Prostate gland (tissue), 2 donors: ENCODE measurements at regions not wholly inside any gene's neighbourhood (a gene's known extent, or its start where the extent isn't known, plus 50 kb on each side); places are given as distances from the start of the nearest gene placed in this dataset.
"Not testable (repeated sequence)": the region's sequence is repeated elsewhere in the genome, so short reads cannot be mapped to it uniquely, and the experiment has no call there.

Experiments
- DNase-seq: peaks from one replicate; pipeline ENCODE4 v3.0.0-alpha.2; 2019; ENCODE audit warnings: low spot score
- H3K27ac ChIP-seq, 2 donors: fragments of 200-600 bp; sonication (generic); 2 replicates each; pipeline ENCODE4 v1.5.1; 2017 to 2019
- H3K27me3 ChIP-seq: fragments of 200-600 bp; sonication (generic); replicated peaks from 2 replicates; pipeline ENCODE4 v1.5.1; 2019; ENCODE audit not compliant: insufficient read depth
- H3K36me3 ChIP-seq, 2 donors: fragments of 200-600 bp; sonication (generic); 1 replicate in 1 of 2; 2 replicates in 1 of 2; pipeline versions ENCODE4 v1.5.1 to v1.8.1; 2017 to 2019
- H3K4me1 ChIP-seq: fragments of 200-600 bp; sonication (generic); replicated peaks from 2 replicates; pipeline ENCODE4 v1.5.1; 2019
- H3K4me3 ChIP-seq, 2 donors: fragments of 200-600 bp; sonication (generic); 2 replicates each; pipeline ENCODE4 v1.5.1; 2017 to 2019
- H3K9me3 ChIP-seq: fragments of 200-600 bp; sonication (generic); 2 replicates; pipeline ENCODE4 v1.5.1; 2017
- CTCF ChIP-seq, 4 experiments: fragments of 200-600 bp in 2 of 4; fragments of 450-650 bp in 2 of 4; sonication (generic) in 2 of 4; IDR thresholded peaks; 1 replicate in 3 of 4; 2 replicates in 1 of 4; pipeline ENCODE4 v1.5.1; 2016 to 2019; ENCODE audit warnings: antibody characterized with exemption in 4 of 4, mild to moderate bottlenecking in 2 of 4, moderate library complexity in 2 of 4
- POLR2A ChIP-seq: fragments of 450-650 bp; IDR thresholded peaks from one replicate; pipeline ENCODE4 v1.6.1; 2016; ENCODE audit warnings: antibody characterized with exemption, mild to moderate bottlenecking
- POLR2AphosphoS5 ChIP-seq: sonication (generic); formaldehyde crosslinking; IDR thresholded peaks from one replicate; pipeline ENCODE4 v1.6.1; 2017; ENCODE audit warnings: antibody characterized with exemption
- WGBS: methylation state at CpG from one replicate; pipeline ENCODE4 v1.1.5; 2018; 5-methylcytosine and 5-hydroxymethylcytosine counted together
- intact Hi-C: fragments of 100-400 bp; cut with DNase I; formaldehyde crosslinking; loops from one replicate; pipeline ENCODE4 v1.14.2; 2022

- 16% methylated on average over 4 of the region's 4 CpGs for WGBS
- no peaks in the 10 kb centered on the region for H3K27me3 ChIP-seq
Measured at GRCh38 chr22:33163815-33164214, 105.6 kb upstream of the SYN3 start.

GRCh38 chr22:33162196-33162595 is 104.0 kb upstream of the SYN3 start:
- no peak for DNase-seq
- no peak overlapping the region for H3K27ac ChIP-seq
- H3K4me1 ChIP-seq: no peaks in the 10 kb centered on the region
- intact Hi-C loops: no loop called here
- no peaks in the 10 kb centered on the region for H3K36me3 ChIP-seq
- H3K4me3 ChIP-seq: no peak overlapping the region
- 32% methylated on average over 3 of the region's 3 CpGs for WGBS
- no peaks in the 10 kb centered on the region for H3K27me3 ChIP-seq
- TF ChIP-seq CTCF (IDR thresholded peaks at IDR 0.05): no peak
- no peak for TF ChIP-seq POLR2A
- no peak for TF ChIP-seq POLR2AphosphoS5
- H3K9me3 ChIP-seq: no peaks in the 10 kb centered on the region

More at GRCh38 chr22:33163815-33164214, 105.6 kb upstream of the SYN3 start:
- no peaks in the 10 kb centered on the region for H3K36me3 ChIP-seq
- no peak overlapping the region for H3K27ac ChIP-seq
- no peak for DNase-seq
- TF ChIP-seq POLR2A: no peak
- TF ChIP-seq POLR2AphosphoS5: no peak
- TF ChIP-seq CTCF (IDR thresholded peaks at IDR 0.05): no peak
- no peaks in the 10 kb centered on the region for H3K9me3 ChIP-seq
- H3K4me1 ChIP-seq: no peaks in the 10 kb centered on the region
- H3K4me3 ChIP-seq: no peak overlapping the region
- intact Hi-C loops: no loop called here

- Histone ChIP-seq H3K9me3 (no peaks in the 10 kb centered on the region), H3K4me3 (no peak overlapping the region), H3K36me3 (no peaks in the 10 kb centered on the region), H3K27me3 (no peaks in the 10 kb centered on the region), H3K4me1 (no peaks in the 10 kb centered on the region), H3K27ac (no peak overlapping the region)
- intact Hi-C loops: no loop called here
- 96% methylated on average over 1 of the region's 1 CpG for WGBS
- TF ChIP-seq POLR2A (no peak), CTCF (IDR thresholded peaks at IDR 0.05) (no peak), POLR2AphosphoS5 (no peak)
- no peak for DNase-seq
Measured at GRCh38 chr22:33160525-33160924, 102.3 kb upstream of the SYN3 start.

- H3K4me3 ChIP-seq, H3K36me3 ChIP-seq, H3K27ac ChIP-seq, H3K27me3 ChIP-seq, DNase-seq, intact Hi-C loops, H3K4me1 ChIP-seq, H3K9me3 ChIP-seq: not testable (repeated sequence)
- WGBS: 63% methylated on average over 1 of the region's 1 CpG
Measured at GRCh38 chr22:33154967-33155366, 96.8 kb upstream of the SYN3 start.

GRCh38 chr22:33149611-33150010 is 91.4 kb upstream of the SYN3 start:
- DNase-seq: no peak
- 78% methylated on average over 2 of the region's 2 CpGs for WGBS
- Histone ChIP-seq H3K27me3 (no peaks in the 10 kb centered on the region), H3K27ac (no peak overlapping the region), H3K4me1 (no peaks in the 10 kb centered on the region), H3K4me3 (no peak overlapping the region), H3K36me3 (no peaks in the 10 kb centered on the region), H3K9me3 (no peaks in the 10 kb centered on the region)
- intact Hi-C loops: no loop called here
- TF ChIP-seq POLR2AphosphoS5: no peak
- TF ChIP-seq CTCF (IDR thresholded peaks at IDR 0.05): no peak
- TF ChIP-seq POLR2A: no peak
